GM21390 (cell line): ENCODE measurements at regions not wholly inside any gene's neighbourhood (a gene's known extent, or its start where the extent isn't known, plus 50 kb on each side); places are given as distances from the start of the nearest gene placed in this dataset.
"Not testable (repeated sequence)": the region's sequence is repeated elsewhere in the genome, so short reads cannot be mapped to it uniquely, and the experiment has no call there.

Experiments used
- ATAC-seq: cut with Tn5 transposase; IDR thresholded peaks from one replicate; pipeline ENCODE4 v1.9.1; 2021; ENCODE audit not compliant: unreplicated experiment

DNA sequence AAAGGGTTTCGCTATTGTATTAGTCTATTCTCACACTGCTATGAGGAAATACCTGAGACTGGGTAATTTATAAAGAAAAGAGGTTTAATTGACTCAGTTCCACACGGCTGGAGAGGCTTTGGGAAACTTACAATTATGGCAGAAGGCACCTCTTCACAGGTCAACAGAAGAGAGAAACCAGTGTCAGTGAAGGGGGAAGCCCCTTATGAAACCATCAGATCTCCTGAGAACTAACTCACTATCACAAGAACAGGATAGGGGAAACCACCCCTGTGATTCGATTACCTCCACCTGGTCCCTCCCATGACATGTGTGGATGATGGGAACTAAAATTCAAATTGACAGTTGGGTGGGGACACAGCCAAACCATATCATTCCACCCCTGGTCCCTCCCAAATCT is 589.5 kb downstream of the CENPC start:
- ATAC-seq, result no peak

DNA sequence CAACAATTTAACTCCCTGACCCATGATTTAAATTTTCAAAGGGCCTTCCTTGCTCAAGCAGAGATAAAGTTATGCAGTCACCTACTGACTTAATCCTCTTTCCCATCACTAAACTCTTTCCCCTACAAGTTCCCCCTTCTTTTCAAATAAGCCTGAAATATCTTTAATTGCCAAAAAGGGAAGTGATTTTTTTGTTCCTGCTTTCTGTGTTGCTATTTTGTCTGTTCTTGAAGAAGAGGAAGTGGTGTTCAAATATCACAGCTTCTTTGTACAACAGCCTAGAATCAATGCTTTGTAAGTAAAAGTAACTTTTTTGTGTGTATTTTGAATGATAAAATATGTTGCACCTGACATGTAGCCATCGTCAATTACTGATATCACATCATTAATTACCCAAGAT is 595.9 kb downstream of the CENPC start:
- ATAC-seq, result no peak

DNA sequence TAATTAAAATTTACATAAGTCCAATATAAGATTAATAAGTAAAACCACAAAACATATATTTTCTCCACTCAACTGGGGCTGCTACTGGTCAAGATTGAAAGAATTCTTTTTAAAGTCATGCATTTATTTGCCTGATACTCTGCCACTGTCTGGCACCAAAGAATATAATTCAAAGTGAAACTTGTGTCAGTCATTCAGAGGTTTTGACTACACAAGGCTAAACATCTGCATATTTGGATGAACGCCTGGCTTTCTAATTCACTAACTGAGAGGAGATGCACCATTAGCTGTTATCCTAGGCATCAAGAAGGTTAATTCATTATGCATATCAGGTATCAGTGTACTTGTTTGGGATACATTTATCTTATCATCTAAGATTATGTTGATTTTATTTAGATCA is 598.5 kb downstream of the CENPC start:
- ATAC-seq, result no peak

DNA sequence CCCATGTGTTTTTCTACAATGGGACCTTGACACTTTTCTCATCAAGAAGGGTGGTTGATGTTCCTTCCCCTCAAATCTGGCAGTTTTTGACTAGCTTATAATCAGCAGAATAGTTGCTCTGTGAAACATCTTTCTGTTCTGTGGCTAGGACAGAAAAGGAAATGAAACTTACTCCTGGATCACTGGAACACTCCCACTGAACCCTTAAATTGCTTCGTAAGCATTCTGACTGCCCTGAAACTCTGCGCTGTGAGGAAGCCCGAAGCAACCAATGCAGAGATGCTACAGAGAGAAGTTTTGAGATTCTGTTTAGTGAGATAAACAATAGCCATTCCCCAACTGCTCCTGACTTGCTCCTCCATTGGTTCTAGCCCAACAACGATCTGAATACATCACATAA is 602.2 kb downstream of the CENPC start:
- no peak for ATAC-seq

DNA sequence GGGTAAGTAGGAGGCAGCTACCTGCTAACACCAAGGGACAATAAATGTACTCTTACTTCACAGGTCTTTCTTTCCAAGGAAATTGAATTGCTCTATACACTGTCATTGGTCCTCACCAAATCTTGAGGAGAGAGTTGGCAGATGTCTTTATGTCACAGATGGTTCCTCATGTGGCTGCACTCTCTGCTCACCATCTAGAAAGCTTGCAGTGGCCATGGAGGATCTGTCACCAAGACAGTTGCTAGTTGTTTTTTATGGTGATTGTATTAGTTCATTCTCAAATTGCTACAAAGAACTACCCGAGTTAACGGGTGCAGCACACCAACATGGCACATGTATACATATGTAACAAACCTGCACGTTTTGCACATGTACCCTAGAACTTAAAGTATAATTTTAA is 613.3 kb downstream of the CENPC start:
- ATAC-seq, result not testable (repeated sequence)

DNA sequence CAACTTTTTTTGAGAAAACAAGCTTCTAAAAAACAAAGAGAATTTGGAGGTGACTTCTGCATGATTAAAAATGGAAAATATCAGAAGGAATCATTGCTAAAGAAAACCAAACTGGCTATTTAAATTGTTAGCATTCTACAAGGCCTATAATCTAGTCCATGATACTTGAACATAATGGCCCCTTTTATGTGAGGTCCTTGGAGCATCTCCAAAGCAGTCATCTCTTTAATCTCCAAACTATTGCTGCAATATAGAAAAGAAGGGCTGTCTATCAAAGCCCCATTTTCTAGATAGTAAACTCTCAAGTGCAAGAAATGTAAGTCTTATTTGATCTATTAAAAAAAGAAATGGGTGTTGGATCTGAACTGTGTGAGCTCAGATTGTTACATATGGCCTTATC is 615.1 kb downstream of the CENPC start:
- no peak for ATAC-seq

DNA sequence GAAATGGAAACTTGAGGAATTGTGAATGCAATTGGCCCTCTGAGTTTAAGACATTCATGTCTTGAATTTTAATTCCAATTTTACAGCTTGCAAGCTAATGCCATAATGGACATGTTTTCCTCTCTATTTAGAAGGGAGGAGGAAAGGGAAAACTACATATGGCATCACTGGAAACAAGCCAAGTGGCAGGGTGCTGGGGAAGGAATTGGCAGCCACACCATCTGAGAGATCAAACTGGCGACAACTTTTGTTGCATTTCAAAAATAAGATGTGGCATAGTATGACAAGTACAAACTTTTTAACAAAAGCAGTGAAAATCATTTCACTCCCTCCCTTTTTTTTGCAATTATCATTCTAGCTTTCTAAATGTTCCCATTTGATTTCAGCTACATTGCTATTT is 615.6 kb downstream of the CENPC start:
- no peak for ATAC-seq

DNA sequence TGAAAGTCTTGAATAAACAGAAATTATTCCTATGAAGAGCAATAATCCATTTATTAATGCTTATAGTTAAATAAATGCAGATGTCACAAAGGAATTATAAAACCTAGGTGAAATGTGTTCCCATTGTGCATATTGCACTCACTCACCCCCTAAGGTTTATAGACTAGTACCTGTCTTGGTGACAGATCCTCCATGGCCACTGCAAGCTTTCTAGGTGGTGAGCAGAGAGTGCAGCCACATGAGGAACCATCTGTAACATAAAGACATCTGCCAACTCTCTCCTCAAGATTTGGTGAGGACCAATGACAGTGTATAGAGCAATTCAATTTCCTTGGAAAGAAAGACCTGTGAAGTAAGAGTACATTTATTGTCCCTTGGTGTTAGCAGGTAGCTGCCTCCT is 616.4 kb downstream of the CENPC start:
- not testable (repeated sequence) for ATAC-seq

DNA sequence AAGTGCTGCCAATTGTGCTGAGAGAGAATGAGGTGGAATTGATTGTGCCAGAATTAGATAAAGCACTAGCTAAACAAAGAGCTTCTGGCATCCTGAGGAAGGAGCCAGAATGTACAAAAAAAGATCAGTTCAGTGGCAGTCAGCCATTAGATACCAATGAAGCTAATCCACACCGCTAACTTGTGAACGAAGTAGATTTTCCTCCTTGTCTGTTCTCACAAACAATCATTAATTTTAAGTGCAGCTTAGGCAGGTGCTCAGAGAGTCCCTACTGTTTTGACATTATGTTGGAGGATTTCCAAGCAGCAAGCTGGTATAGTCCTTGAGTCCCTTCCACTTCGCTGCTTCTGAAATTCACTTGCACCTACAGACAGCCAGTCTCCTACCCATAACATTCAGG is 617.4 kb downstream of the CENPC start:
- ATAC-seq, result no peak

DNA sequence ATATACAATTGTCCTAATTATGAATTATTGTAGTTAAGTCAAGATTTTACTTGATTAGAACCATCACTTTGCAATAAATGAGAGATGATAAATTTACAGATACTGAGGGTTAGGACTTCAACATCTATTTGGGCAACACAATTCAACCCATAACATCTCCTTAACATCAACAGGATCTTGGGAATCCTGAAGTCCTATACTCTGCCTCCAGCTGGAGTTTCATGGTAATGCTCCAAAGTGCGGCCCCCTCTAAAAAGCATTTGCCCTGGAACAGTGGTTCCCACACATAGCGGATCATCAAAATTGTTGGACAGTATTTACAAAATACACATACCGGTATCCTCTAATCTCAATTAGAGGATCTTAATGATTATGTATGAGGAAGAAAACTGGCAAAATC is 618.6 kb downstream of the CENPC start:
- no peak for ATAC-seq

DNA sequence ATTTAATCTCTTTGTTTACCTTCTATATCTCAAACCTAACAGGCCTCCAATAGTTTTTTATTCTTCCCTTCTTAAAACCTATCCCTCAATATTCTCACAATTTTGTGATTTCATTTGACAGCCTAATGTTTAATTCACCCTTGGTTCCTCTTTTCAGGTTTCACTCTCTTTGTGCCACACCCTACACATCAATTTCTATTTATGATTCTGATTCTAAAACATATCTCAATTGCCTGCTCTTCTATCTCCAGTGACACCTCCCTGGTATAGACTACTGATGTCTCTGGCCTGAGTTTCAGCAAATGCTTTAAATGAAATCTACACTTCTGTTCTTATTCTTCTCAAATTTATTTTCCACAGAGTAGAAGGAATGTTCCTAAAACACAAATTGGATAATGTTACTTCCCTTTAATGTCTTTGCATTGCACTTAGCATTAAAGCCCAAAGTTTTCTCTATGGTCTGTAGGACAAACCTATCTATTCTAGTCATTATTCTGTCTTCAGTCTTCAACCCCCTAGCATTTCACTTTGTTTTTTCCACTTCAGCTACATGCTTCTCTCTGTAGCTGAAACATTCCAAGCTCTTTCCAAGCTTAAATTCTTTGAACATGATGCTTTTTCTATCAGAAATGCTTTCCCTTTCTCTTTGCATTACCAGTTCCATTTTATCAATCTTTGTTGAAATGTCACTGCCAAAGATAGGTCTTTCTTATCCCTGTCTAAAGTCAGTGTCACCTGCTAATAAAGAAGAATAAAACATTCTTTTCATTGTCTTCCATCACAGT is 622.0 kb downstream of the CENPC start:
- no peak for ATAC-seq

DNA sequence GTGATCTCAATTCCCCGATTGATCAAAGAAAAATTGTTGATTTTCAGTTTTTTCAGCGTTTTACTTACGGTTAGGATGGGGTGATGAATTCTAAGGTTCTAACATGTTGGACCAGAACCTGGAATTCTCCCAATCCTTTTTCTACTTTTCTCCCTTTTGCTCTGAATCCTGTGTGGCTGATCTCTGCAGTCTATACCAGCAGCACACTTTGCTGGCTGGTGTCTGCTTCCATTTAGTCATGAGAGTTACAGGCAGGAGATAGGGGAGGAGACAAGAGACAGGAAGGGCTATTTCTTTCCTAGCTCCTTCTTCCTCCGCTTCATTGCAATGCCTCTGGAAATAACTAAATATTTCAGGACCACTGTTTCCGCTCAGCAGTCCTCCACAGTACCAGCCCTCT is 623.9 kb downstream of the CENPC start:
- ATAC-seq, result no peak

DNA sequence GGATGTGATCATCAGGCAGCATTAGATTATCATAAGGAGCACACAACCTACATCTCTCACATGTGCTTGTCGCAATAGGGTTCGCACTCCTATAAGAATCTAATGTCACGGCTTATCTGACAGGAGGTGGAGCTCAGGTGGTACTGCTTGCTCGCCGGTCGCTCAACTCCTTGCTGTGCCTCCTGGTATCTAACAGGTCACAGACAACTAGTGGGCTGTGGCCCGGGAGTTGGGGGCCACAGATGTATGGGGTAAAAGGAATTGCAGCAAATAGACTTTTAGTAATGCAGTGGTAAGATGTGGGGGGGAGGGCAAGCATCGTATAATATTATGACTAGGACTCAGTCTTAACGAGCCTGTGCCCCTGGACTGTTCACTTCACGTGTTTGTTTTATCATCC is 624.8 kb downstream of the CENPC start:
- no peak for ATAC-seq

DNA sequence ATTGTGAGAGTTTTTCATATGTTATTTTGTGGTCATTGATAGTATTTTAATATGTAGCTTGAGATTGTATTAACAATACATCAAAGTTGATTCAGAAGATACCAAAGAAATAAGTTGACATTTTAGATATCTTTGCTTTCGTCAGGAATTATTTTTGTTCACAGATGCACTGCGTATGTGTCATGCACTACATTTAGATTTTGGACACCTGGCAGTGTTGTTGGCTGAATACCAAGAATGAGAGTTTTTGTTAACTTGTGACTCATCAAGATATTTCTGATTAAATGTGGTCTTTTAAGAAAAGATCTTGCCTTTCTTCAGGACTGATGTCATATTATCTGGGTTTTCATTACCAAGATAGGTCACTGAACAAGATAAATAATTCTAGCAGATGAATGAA is 633.4 kb downstream of the CENPC start:
- ATAC-seq, result no peak

DNA sequence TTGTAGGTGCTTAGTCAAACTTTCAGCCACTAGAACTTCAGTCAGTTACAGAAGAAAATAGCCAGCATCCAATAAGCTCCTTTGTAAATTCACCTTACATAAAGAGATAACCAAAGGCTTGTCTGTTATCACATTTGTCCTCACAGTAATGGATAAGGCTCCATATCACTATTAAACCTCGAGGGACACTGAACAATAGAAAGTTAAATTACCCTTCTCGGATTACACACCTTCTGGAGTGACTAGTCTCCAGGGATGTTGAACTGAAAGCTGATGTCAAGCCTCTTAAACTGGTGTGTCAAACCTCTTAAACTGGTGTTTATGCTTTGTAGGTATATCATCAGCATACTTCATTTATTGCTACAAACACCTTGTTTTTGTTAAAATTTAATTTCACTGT is 639.0 kb downstream of the CENPC start:
- no peak for ATAC-seq

DNA sequence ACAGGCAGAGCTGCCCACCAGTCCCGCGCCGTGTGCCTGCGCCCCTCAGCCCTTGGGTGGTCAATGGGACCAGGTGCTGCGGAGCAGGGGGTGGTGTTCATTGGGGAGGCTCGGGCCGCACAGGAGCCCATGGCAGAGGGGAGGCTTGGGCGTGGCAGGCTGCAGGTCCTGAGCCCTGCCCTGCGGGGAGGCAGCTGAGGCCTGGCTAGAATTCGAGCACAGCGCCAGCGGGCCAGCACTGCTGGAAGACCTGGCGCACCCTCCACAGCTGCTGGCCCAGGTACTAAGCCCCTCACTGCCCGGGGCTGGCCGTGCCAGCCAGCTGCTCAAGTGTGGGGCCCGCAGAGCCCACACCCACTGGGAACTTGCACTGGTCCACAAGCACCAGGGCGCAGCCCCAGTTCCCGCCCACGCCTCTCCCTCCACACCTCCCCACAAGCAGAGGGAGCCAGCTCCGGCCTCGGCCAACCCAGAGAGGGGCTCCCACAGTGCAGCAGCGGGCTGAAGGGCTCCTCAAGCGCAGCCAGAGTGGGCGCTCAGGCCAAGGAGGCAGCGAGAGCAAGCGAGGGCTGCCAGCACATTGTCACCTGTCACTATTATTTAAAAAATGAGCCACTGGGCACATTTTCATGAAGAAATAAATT is 645.8 kb downstream of the CENPC start:
- no peak for ATAC-seq

DNA sequence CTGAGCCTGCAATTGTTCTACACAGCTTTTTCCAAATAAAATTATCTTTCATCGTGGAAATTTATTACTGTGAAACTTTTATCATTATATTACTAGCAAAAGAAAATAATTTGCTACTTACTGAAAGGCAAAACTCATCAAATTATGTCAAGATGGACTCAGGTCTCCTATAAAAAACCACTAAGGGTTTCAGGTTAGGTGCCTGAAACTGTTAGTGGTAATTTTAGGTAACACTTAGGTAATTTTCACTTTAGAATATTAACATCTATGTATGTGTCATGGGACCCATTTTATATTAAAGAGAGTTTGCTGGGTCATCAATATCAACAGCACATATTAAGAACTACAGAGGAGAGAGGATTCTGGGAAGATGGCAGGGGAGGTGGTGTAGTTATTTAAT is 651.5 kb downstream of the CENPC start:
- ATAC-seq, result no peak

DNA sequence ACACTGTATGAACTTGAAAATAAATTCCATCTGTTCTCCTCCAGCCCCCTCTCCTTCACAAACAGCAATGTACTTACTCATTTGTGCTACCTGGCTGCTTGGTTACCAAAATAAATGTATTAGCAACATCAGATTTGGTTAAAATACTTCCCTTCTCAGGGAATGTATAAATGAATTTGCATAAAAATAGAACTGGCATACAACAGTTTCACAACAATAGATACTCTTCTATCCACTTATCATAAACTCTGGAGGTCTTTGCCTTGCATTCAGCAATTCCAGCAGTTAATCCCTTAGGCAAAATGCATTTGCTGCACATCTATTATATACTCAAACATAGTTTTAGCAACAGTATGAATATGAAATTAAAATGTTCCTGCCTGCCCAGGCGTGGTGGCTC is 658.2 kb downstream of the CENPC start:
- no peak for ATAC-seq

DNA sequence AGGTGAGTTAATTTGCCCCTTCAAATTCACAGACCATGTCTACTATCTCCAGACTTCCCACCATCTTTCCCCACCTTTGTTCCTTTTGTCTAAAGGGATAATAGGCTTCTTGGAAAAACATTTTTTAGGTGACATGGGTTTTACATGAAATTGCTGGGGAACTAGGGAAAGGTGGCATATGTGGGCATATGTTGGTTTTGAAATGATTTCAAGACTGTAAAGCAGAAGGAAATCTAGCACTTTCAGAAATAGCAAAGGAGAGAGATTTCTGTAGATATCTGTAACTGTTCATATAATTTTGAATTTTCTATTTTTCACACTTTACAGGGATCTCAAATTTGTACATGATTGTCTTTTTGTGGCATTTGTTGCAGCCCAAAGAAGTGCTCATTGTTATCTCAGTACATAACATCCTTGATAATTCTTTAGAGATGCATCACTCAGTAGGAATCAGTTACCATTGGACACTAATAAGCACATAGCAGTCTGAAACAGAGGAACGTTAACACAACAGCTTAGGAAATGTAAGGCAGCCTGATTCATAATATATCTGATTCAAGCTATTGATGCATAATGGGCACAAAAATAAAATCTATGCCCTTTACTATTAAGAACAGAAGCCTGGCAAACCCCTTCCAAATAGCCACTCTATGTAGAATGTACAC is 659.7 kb downstream of the CENPC start:
- no peak for ATAC-seq

DNA sequence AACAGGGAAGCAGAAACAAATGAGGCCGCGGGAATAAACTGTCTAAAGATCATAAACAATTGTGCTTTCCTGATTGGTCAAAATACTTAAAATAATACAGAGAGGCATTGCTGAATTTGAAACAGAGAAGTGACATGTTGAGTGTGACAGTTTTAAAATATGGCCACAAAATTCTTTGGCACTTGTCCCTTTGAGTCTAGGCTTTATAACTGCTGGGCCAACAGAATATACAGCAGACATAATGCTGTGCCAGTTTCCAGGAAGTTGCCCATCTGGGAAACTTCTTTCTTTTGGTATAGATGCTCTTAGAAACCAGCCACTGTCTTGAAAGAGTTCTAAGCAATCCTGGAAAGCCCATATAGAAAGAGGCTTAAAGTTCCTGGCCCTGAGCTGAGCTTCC is 668.4 kb downstream of the CENPC start:
- ATAC-seq, result no peak

DNA sequence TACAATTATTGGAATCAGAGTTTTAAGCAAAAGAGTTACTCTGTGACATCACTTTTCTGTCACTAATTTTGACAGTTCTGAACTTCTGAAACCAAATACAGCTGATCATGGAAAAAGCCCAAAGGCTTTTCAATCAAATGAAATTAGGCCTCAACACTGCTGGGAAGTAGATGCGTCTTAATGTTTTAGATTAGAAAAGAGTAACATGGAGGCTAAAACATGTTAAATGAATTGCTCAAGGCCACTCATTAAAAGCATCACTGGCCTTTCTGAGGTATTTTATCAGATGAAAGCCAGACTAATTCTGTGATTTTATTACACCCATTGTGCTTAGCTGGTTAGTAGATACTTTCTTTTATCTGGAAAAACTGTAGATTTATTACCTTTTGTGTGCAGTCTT is 672.6 kb downstream of the CENPC start:
- ATAC-seq, result no peak

DNA sequence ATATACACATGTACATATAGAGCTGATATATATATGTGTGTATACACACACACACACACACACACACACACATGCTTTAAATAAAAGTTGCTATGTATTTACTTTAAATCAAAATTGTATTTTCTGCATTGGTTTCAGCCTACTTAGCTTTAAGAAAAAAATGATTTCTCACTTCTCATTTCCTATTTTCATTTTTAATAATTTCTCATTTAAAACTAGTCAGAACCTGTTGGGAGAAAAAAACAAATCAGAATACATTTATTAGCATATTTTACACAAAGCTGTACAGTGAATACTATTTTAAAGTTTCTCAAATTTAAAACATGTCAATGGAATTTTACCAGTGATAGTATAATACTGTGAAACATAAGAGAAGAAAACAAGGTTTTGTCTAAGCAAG is 681.8 kb downstream of the CENPC start:
- no peak for ATAC-seq
